Cardiac fibroblast (primary cell): ENCODE measurements at regions not wholly inside any gene's neighbourhood (a gene's known extent, or its start where the extent isn't known, plus 50 kb on each side); places are given as distances from the start of the nearest gene placed in this dataset.

Experiments used
- DNase-seq, 2 donors: peaks; one replicate each; pipeline versions ENCODE4 v3.0.0 to v3.0.0-alpha.2; 2010; ENCODE audit warnings: low read depth in 2 of 2
- H3K4me3 ChIP-seq, 2 donors: replicated peaks in 1 of 2; 1 replicate in 1 of 2; 2 replicates in 1 of 2; pipeline ENCODE4 v1.5.1; 2011; ENCODE audit warnings: low read depth in 2 of 2, low read length in 2 of 2, mild to moderate bottlenecking in 2 of 2, moderate library complexity in 1 of 2
- TF ChIP-seq, protein P1 (sequence below): IDR thresholded peaks from one replicate; pipeline ENCODE4 v1.5.1; 2011; ENCODE audit warnings: low read depth, mild to moderate bottlenecking, low read length, inconsistent platforms

DNA sequence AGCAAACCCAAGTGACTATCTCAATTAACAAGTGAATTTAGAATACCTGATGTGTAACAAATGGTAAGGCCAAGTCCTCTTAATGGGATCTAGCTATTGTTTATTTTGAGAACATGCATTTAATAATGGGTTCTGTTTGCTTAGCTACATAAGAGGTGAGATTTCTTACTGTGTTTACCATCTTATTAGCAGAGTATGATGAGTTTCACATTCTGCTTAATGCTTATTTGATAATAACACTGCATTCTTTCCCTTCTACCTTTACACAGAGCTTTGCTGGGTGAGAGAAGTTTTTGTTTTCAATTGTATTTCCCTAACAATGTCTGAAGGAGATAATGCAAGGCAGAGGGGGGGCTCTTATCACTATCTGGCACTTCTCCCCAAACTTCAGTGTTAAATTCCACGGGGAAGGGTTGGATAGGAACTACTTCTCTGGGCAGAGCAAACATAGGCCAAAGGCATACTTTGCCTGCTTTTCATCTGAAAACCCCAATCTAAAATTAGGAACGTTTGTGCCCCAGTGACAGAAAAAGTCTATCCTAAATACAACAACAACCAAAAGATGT, 129.0 kb upstream of the ATXN7L3B start:
- no peak for DNase-seq
- TF ChIP-seq, protein P1, sequence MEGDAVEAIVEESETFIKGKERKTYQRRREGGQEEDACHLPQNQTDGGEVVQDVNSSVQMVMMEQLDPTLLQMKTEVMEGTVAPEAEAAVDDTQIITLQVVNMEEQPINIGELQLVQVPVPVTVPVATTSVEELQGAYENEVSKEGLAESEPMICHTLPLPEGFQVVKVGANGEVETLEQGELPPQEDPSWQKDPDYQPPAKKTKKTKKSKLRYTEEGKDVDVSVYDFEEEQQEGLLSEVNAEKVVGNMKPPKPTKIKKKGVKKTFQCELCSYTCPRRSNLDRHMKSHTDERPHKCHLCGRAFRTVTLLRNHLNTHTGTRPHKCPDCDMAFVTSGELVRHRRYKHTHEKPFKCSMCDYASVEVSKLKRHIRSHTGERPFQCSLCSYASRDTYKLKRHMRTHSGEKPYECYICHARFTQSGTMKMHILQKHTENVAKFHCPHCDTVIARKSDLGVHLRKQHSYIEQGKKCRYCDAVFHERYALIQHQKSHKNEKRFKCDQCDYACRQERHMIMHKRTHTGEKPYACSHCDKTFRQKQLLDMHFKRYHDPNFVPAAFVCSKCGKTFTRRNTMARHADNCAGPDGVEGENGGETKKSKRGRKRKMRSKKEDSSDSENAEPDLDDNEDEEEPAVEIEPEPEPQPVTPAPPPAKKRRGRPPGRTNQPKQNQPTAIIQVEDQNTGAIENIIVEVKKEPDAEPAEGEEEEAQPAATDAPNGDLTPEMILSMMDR, result no peak
- H3K4me3 ChIP-seq, result no peak overlapping the region

DNA sequence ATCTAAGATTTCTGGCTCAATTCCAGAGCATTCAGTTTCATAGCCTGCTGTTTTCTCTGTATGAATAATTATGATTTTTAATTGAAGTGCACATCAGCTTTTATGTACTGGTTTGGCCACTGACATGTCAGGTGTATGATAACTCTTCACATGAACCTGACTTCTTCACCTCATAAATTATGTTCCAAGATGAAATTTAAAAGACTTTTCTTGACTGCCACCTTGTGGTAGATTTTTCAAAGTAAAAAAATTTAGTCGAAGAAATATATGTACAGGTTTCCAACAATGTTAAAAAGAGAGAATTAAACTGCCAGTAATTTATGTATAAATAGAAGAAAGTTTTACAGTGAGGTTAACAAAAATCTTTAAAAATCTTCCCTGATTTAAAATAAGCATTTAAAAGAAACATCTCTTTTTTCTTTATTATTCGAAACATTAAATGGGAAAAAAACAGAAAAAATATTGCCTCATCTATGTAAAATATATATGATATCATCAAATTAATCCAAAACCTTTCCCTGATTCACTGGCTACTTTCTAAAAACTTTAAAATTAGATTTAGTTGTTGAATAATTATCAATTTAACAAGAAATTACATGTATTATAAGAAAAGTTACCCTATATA, 124.9 kb upstream of the ATXN7L3B start:
- TF ChIP-seq, protein P1, result peak; percentile 14
- no peak overlapping the region for H3K4me3 ChIP-seq
- peak; percentile 19 to 43 for DNase-seq

DNA sequence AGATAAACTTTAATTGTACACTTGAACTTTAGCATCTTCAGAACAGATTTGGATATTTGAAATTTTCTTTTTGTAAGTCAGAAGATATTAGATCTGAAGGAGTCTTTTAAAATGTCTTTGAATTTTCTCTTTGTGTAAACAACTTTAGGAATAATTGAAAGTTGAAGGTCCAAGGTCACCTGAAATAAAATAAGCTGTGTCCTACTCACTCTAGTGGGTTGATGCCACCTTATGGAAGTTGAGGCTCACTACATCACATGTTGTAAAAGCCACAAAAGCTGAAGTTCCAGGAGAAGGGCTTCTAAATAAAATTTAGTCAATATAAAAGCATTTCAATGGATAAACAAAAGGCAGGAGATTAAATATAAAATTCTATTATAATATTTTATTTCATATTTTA, 122.0 kb upstream of the ATXN7L3B start:
- TF ChIP-seq, protein P1, result peak; percentile 57
- peak; percentile 17 to 48 for DNase-seq
- no peak overlapping the region for H3K4me3 ChIP-seq

DNA sequence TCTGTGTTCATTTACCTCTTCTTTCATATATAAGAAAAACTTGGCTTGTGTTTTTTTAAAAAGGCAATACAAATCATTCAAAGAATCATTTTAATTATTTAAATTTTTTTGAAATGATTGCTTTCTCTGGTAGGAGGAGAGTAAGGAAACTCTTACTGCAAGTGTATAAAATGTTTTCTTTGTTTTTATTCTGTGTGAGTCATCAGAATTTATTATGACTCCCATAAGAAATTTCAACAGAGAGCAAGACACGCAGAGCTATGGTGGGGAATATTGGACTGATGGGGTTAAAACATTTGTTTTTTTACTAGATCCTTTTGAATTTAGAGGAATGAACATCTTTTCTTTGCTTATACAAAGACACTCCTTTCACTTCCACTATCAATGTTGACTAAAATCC, 119.1 kb upstream of the ATXN7L3B start:
- H3K4me3 ChIP-seq, result no peak overlapping the region
- TF ChIP-seq, protein P1, result no peak
- no peak for DNase-seq

DNA sequence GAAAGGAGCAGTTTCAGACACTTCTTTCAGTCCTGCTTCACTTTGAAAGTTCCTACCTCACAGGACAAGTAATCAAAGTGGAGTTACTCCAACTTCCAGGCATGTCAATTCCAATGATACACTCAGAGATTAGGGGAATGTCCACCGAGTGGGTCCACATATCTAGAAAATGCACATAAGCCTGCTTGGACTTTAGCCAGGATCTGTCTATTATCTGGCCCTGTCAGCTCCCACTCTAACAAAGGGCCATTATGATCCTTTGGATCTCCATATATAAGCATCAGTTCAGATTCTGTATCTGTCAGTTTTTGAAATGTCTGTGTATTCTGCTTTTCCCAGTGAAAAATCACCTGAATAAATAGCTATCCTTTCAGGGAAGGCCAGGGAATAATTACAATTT, 112.9 kb upstream of the ATXN7L3B start:
- DNase-seq, result no peak
- TF ChIP-seq, protein P1, result no peak
- no peak overlapping the region for H3K4me3 ChIP-seq

DNA sequence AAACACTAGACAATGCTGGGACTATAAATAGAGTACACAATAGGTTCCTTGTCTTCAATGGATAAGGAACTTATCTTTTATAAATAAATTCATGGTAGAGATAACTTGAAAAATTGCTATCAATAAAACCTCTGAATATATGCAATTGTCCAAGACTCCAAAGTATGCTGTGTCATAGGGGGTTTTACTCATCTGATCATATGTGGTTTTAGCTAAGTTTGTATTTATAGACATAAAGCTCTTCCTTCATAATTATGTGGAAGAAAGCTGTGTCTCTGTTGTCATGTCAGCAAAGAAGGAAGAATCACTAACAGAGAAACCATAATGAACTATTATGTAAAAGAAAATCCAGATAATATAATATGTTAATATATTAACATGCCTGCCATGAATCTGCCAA, 111.5 kb upstream of the ATXN7L3B start:
- no peak for DNase-seq
- TF ChIP-seq, protein P1, result no peak
- H3K4me3 ChIP-seq, result no peak overlapping the region

DNA sequence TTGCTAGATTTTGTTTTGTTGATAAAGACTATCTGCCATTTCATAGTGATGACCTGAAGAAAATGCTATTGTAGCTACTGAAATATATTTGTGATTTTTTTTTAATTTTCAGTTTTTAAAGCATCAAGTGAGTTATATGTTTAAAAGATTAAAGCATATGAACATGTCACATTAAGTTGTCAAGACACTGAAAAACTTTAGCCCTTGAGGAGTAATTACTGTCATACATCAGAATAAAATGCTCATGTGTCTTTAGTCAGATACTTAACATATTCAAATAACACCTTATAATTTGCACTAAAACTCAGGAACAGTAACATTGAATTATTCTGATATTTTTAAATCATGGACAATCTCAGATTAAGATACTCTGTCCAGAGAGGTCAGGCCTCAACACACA, 108.1 kb upstream of the ATXN7L3B start:
- H3K4me3 ChIP-seq, result no peak overlapping the region
- no peak for DNase-seq
- TF ChIP-seq, protein P1, result no peak
